BLaER1 treated with 17β-estradiol and CSF1 and Interleukin-3, amounts not matched to agents 10 nM and 100 nM (cell line): ENCODE measurements at regions not wholly inside any gene's neighbourhood (a gene's known extent, or its start where the extent isn't known, plus 50 kb on each side); places are given as distances from the start of the nearest gene placed in this dataset.

Source experiments
- H3K27ac ChIP-seq, 11 experiments: shearing (Covaris generic); formaldehyde crosslinking; 2 replicates each; pipeline ENCODE4 v1.8.1; 2022
- H3K27me3 ChIP-seq, 11 experiments: shearing (Covaris generic); formaldehyde crosslinking; 2 replicates each; pipeline ENCODE4 v1.8.1; 2022
- H3K36me3 ChIP-seq, 11 experiments: shearing (Covaris generic); formaldehyde crosslinking; 2 replicates each; pipeline ENCODE4 v1.8.1; 2022
- H3K4me1 ChIP-seq, 10 experiments: shearing (Covaris generic); formaldehyde crosslinking; 2 replicates each; pipeline ENCODE4 v1.8.1; 2022
- H3K4me2 ChIP-seq, 11 experiments: shearing (Covaris generic); formaldehyde crosslinking; 2 replicates each; pipeline ENCODE4 v1.8.1; 2022
- H3K4me3 ChIP-seq, 10 experiments: shearing (Covaris generic); formaldehyde crosslinking; 2 replicates each; pipeline ENCODE4 v1.8.1; 2022
- H3K9ac ChIP-seq, 11 experiments: shearing (Covaris generic); formaldehyde crosslinking; 2 replicates each; pipeline ENCODE4 v1.8.1; 2022
- H3K9me3 ChIP-seq, 11 experiments: shearing (Covaris generic); formaldehyde crosslinking; replicated peaks in 1 of 11; 2 replicates each; pipeline ENCODE4 v1.8.1; 2022
- H4K20me1 ChIP-seq, 11 experiments: shearing (Covaris generic); formaldehyde crosslinking; 2 replicates each; pipeline ENCODE4 v1.8.1; 2022
- Cebpa-rat ChIP-seq, 11 experiments: shearing (Covaris generic); IDR thresholded peaks; 2 replicates each; pipeline ENCODE4 v1.8.1; 2022

DNA sequence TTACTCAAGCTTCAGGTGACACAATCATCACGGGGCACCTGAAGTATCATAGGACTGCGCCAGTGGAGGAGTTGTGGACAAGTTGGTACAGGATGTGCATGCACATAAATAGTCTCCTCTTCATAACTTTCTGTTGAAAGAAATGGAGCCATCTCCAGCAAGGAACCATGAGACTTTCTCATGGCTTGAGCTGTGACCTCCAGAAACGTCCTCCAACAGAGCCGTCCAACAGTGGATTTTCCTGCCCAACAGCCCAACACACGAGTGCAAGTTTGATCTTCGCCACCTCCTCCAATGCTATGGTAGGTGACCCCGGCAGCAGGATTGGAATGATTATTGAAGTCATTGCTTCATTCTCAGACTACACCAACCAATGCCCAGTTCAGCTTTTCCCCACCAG, 105.1 kb upstream of the ZNF507 start:
- H3K27ac ChIP-seq = no peak overlapping the region
- H3K9me3 ChIP-seq = no peaks in the 10 kb centered on the region

DNA sequence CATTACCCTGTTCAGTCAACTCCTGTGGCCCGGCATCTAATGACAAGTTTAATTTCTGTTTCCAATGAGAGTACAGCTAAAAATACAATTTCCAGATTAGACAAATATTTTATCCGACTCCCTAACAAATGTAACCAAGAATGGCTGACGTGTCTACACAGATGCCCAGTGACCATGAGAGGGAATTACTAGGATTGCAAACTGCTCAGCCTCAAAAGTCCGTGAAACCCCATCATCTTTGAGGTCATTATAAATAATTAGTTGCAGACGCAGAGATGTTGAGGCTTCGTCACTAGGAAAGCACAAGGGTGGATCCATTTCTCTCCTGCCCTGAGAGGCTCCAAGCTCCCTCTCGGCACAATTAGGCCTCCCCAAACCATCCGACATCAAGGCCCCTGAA, 104.1 kb upstream of the ZNF507 start:
- no peak overlapping the region for H3K9ac ChIP-seq
- H4K20me1 ChIP-seq = no peaks in the 10 kb centered on the region
- H3K9me3 ChIP-seq = no peaks in the 10 kb centered on the region
- TF ChIP-seq Cebpa-rat (IDR thresholded peaks at IDR 0.05) = no peak
- no peak overlapping the region for H3K4me2 ChIP-seq
- no peak overlapping the region for H3K27ac ChIP-seq
- no peaks in the 10 kb centered on the region for H3K27me3 ChIP-seq
- H3K36me3 ChIP-seq = no peaks in the 10 kb centered on the region
- H3K4me1 ChIP-seq = peaks cover 0 to 11% (median 2%) of the 10 kb centered on the region in 10 experiments; a peak in 6 of 20 replicates
- H3K4me3 ChIP-seq = no peak overlapping the region

More for the DNA sequence above, 105.1 kb upstream of the ZNF507 start:
- Histone ChIP-seq H3K9ac (no peak overlapping the region), H3K4me3 (no peak overlapping the region), H3K4me1 (peaks cover 0 to 11% (median 2%) of the 10 kb centered on the region in 10 experiments; a peak in 6 of 20 replicates), H3K36me3 (no peaks in the 10 kb centered on the region), H3K27me3 (no peaks in the 10 kb centered on the region), H4K20me1 (no peaks in the 10 kb centered on the region), H3K4me2 (no peak overlapping the region)
- no peak for TF ChIP-seq Cebpa-rat (IDR thresholded peaks at IDR 0.05)

DNA sequence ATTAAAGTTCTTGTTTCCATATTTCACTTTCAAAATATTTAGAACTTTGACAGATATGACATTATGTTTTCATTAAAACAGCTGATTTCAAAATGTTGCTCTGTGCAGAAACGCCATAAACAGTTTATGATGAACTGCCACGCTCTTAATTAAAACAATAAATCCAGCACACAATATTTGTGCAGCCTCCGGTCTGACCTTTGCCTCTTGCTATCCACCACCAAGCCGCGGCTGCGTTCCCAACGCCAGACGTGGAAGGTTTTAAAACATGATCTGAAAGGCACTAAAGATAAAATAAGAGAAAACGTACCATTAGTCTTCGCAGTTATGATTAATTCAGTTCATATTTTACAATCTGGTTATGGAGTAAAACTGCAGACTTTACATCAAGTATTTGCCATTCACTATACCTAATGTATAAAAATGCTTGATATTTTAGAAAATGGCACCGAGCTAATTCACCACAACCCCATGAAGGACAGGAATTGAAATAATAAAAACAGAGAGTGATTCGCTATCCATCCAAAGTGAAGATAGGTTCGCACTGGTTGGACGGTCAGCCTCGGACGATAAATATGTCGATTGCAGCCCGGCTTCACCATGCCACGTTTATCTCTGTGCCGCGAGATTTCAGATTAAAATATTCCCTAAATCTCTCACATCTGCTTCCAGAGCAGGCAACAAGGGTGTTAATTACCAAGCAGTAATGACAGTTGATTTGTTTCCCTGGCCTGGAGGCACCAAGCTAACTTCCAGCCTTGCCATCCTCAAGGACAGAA, 103.3 kb upstream of the ZNF507 start:
- no peak overlapping the region for H3K4me3 ChIP-seq
- no peak overlapping the region for H3K27ac ChIP-seq
- H3K4me1 ChIP-seq = peaks cover 0 to 11% (median 2%) of the 10 kb centered on the region in 10 experiments; a peak in 6 of 20 replicates
- peaks cover 0 to 4% (median 0%) of the 10 kb centered on the region in 11 experiments; a peak in 1 of 22 replicates for H3K9me3 ChIP-seq
- H3K36me3 ChIP-seq = no peaks in the 10 kb centered on the region
- TF ChIP-seq Cebpa-rat (IDR thresholded peaks at IDR 0.05) = no peak
- no peak overlapping the region for H3K4me2 ChIP-seq
- no peaks in the 10 kb centered on the region for H4K20me1 ChIP-seq
- no peaks in the 10 kb centered on the region for H3K27me3 ChIP-seq
- no peak overlapping the region for H3K9ac ChIP-seq

DNA sequence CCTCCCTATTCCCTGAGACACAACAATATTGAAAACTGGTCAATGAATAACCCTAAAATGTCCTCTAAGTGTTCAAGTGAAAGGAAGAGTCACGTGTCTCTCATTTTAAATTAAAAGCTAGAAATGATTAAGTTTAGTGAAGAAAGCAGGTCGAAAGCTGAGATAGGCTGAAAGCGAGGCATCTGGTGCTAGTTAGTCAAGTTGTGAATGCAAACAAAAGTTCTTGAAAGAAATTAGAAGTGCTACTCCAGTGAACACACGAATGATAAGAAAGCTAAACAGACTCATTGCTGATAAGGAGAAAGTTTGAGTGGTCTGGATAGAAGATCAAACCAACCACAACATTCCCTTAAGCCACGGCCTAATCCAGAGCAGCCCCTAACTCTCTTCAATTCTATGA, 99.4 kb upstream of the ZNF507 start:
- peaks cover 0 to 7% (median 0%) of the 10 kb centered on the region in 11 experiments; a peak in 1 of 22 replicates for H3K9me3 ChIP-seq
- no peaks in the 10 kb centered on the region for H4K20me1 ChIP-seq
- H3K9ac ChIP-seq = no peak overlapping the region
- no peak overlapping the region for H3K4me3 ChIP-seq
- H3K36me3 ChIP-seq = no peaks in the 10 kb centered on the region
- TF ChIP-seq Cebpa-rat (IDR thresholded peaks at IDR 0.05) = no peak
- H3K27me3 ChIP-seq = no peaks in the 10 kb centered on the region
- no peaks in the 10 kb centered on the region for H3K4me1 ChIP-seq
- H3K4me2 ChIP-seq = no peak overlapping the region
- no peak overlapping the region for H3K27ac ChIP-seq

DNA sequence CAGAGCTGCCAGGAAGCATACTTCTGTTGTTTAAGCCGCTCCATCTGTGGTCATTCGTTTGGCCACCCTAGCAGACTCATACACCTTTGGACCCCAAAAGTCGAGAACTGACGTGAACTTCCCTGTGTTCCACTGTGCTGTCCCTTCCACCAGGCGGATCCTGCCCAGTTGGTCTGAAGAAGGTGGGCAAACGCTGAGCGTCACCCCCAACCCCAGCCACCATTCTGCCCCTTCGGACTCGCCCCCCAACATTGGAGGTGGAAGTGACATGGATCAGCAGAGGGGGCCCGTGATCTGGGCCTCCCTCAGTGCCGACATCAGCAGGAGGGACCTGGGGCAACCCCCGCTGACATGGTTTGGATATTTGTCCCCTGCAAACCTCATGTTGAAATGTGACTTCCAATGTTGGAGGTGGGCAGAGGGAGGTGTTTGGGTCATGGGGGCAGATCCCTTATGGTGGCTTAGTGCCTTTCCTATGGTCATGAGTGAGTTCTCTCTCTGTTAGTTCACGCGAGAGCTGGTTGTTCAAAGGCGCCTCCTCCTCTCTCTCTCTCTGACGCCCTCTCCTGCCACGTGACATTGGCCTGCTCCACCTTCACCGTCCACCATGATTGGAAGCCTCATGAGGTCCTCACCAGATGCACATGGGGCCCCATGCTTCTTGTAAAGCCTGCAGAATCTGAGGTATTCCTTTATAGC, 93.6 kb upstream of the ZNF507 start:
- no peak overlapping the region for H3K4me3 ChIP-seq
- H3K36me3 ChIP-seq = no peaks in the 10 kb centered on the region
- H3K27ac ChIP-seq = no peak overlapping the region
- H3K27me3 ChIP-seq = no peaks in the 10 kb centered on the region
- H3K9me3 ChIP-seq = peaks cover 0 to 6% (median 0%) of the 10 kb centered on the region in 11 experiments; a peak in 1 of 22 replicates
- H3K9ac ChIP-seq = no peak overlapping the region
- H4K20me1 ChIP-seq = no peaks in the 10 kb centered on the region; a peak in 1 of 22 replicates
- H3K4me2 ChIP-seq = no peak overlapping the region
- peaks cover 0 to 15% (median 11%) of the 10 kb centered on the region in 10 experiments; a peak in 12 of 20 replicates for H3K4me1 ChIP-seq
- TF ChIP-seq Cebpa-rat (IDR thresholded peaks at IDR 0.05) = no peak

DNA sequence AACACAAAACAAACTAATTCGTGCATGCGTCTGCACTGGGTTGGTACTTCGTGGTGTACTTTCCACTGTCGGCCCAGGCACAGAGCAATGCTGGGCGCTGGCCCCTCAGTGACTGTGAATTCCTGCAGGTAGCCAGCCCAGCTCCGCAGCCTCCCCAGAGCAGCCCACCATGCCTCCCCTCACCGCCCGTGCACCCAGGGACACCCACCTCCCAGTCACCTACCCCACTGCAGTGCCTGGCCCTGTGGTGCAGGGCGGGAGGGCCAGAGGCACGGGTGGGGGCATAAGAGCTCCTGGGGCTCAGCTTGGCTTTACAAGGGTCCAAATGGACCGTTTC, 93.1 kb upstream of the ZNF507 start:
- H3K4me3 ChIP-seq = no peak overlapping the region
- H3K9ac ChIP-seq = no peak overlapping the region
- H3K27ac ChIP-seq = no peak overlapping the region
- H3K36me3 ChIP-seq = no peaks in the 10 kb centered on the region
- 0 out of 22 replicates have a peak, but pooled peaks cover 0 to under 1% (median 0%) of the 10 kb centered on the region in 11 experiments for H3K9me3 ChIP-seq
- no peak for TF ChIP-seq Cebpa-rat (IDR thresholded peaks at IDR 0.05)
- H3K27me3 ChIP-seq = no peaks in the 10 kb centered on the region
- peaks cover 0 to 15% (median 11%) of the 10 kb centered on the region in 10 experiments; a peak in 12 of 20 replicates for H3K4me1 ChIP-seq
- H3K4me2 ChIP-seq = no peak overlapping the region
- no peaks in the 10 kb centered on the region; a peak in 1 of 22 replicates for H4K20me1 ChIP-seq

DNA sequence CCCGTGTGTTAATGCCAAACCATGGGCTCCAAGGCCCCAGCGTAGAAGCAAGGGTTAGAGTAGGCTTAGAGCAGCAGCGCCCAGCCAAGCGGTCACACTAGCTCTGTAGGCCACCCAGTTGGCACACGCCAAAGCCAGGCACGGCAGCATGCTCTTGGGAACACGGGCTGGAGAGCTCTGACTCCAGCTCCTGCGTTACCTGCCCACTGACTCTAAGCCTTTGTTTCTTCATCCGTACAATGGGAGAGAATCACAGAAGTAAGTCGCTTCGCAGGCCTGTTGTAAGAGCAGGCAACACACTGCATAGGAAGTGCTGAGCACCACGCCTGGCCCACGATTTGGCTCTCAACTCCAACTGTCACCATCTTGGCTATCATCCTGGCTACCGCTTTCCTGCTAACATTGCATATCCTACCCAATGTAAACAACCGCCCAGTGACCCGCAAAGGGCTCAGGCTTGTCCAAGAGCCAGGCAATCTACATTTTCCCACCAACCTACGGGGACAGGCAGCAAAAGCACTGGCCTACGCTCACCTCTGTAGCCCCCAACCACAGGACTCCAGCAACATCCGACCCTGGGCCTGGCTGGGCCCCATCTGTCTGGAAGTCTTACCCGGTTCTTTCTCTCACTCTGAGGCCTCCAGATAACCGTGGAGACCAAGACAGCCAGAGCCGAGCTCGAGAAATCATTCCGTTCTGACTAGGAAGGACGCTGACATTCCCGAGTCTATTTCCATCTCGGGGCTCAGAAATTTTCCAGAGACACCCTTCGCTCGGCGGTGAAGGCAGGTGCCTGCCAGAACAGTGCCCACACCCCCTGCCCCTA, 91.5 kb upstream of the ZNF507 start:
- Histone ChIP-seq H3K4me3 (no peak overlapping the region), H3K4me2 (peak overlapping the region in 4 of 11 experiments; percentile 2 to 88 (median 74); a peak in 6 of 22 replicates), H3K36me3 (no peaks in the 10 kb centered on the region), H3K27ac (no peak overlapping the region), H3K9me3 (no peaks in the 10 kb centered on the region), H3K4me1 (peaks cover 0 to 15% (median 11%) of the 10 kb centered on the region in 10 experiments; a peak in 12 of 20 replicates), H4K20me1 (no peaks in the 10 kb centered on the region; a peak in 1 of 22 replicates), H3K27me3 (no peaks in the 10 kb centered on the region), H3K9ac (no peak overlapping the region)
- no peak for TF ChIP-seq Cebpa-rat (IDR thresholded peaks at IDR 0.05)

DNA sequence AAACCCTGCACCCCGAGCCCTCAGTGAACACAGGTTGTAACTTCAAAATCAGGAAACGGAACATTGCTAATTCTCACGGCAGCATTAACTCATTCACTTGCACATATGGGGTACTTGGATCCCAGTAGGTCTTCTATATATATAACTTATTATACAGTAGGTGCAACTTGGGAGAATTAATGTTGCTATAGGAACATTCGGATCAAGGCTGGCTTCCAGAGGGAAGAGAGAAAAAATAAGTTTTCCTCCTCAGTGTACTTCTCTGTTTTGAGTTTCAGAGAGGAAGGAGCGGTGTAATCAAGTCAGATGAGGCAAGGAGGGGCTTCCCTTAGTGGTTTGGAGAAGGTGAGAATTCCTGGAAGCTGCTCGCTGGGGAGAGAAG, 90.9 kb upstream of the ZNF507 start:
- H3K9me3 ChIP-seq = no peaks in the 10 kb centered on the region
- H3K4me1 ChIP-seq = peaks cover 0 to 15% (median 11%) of the 10 kb centered on the region in 10 experiments; a peak in 12 of 20 replicates

More for the DNA sequence above, 90.9 kb upstream of the ZNF507 start:
- Histone ChIP-seq H3K27ac (no peak overlapping the region), H3K4me2 (peak overlapping the region in 7 of 11 experiments; percentile 32 to 88 (median 64); a peak in 14 of 22 replicates), H3K4me3 (no peak overlapping the region), H3K9ac (no peak overlapping the region), H3K36me3 (no peaks in the 10 kb centered on the region), H4K20me1 (no peaks in the 10 kb centered on the region; a peak in 1 of 22 replicates), H3K27me3 (no peaks in the 10 kb centered on the region)
- TF ChIP-seq Cebpa-rat (IDR thresholded peaks at IDR 0.05) = no peak
